DOHH2 (cell line): ENCODE measurements at regions not wholly inside any gene's neighbourhood (a gene's known extent, or its start where the extent isn't known, plus 50 kb on each side); places are given as distances from the start of the nearest gene placed in this dataset.

Experiments
- CTCF ChIP-seq: fragments of 200-600 bp; sonication (generic); IDR thresholded peaks from one replicate; pipeline ENCODE4 v1.5.1; 2014; ENCODE audit warnings: antibody characterized with exemption, mild to moderate bottlenecking, low read depth, low read length; ENCODE audit not compliant: poor library complexity, severe bottlenecking
- EZH2phosphoT487 ChIP-seq: fragments of 200-600 bp; sonication (generic); IDR thresholded peaks from 2 replicates; pipeline ENCODE4 v1.6.1; 2017; ENCODE audit warnings: borderline replicate concordance, mild to moderate bottlenecking, antibody characterized with exemption, low read length, moderate library complexity, mixed read lengths

GRCh38 chr10:52994370-52994769, 221.8 kb upstream of the MBL2 start:
- TF ChIP-seq EZH2phosphoT487: no peak
- no peak for TF ChIP-seq CTCF
